GM12891 (cell line): ENCODE measurements at regions not wholly inside any gene's neighbourhood (a gene's known extent, or its start where the extent isn't known, plus 50 kb on each side); places are given as distances from the start of the nearest gene placed in this dataset.
"Not testable (repeated sequence)": the region's sequence is repeated elsewhere in the genome, so short reads cannot be mapped to it uniquely, and the experiment has no call there.

Experiments
- DNase-seq: peaks from one replicate; pipeline ENCODE4 v3.0.0; 2011; ENCODE audit warnings: low spot score; ENCODE audit not compliant: insufficient read length
- FAIRE-seq: peaks from 2 replicates; lab custom pipeline; 2011; peaks lifted over from hg19 to GRCh38; lab: Jason Lieb, UNC
- PAX5 ChIP-seq: IDR thresholded peaks from 2 replicates; pipeline ENCODE4 v1.6.1; 2011; ENCODE audit warnings: low read length, moderate library complexity, mild to moderate bottlenecking; ENCODE audit not compliant: insufficient read depth, severe bottlenecking
- POLR2A ChIP-seq: IDR thresholded peaks from 2 replicates; pipeline ENCODE4 v1.6.1; 2011; ENCODE audit warnings: low read depth, low read length, control low read depth
- POLR2AphosphoS5 ChIP-seq: IDR thresholded peaks from 2 replicates; pipeline ENCODE4 v1.6.1; 2011; ENCODE audit warnings: low read depth, low read length, control low read depth
- POU2F2 ChIP-seq: IDR thresholded peaks from 2 replicates; pipeline ENCODE4 v1.6.1; 2011; ENCODE audit warnings: low read depth, mild to moderate bottlenecking, control low read depth, low read length, moderate library complexity
- SPI1 ChIP-seq: IDR thresholded peaks from 2 replicates; pipeline ENCODE4 v1.6.1; 2011; ENCODE audit warnings: low read depth, low read length, control low read depth
- TAF1 ChIP-seq: IDR thresholded peaks from 2 replicates; pipeline ENCODE4 v1.6.1; 2011; ENCODE audit warnings: low read depth, low read length, control low read depth

DNA sequence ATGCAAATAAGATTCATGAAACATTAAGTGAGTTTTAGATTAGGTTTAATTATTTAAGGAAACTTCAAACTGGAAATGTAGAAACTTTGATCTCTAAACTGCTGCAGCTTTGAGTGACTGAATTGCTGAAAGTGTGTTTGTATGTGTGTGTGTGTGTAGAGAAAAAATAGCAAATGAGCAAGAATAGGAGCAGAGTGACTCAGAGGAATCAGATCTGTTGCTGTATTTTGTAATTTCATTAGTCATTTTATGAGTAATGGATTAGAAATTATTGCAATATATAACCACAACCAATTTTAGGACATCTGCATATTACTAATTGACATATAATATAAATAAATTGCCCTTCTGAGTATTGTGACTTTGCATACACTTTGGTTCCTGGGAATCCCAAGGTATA is 52.8 kb upstream of the SLC9A9 start:
- no peak for DNase-seq
- FAIRE-seq: no peak
- no peak for TF ChIP-seq POU2F2
- no peak for TF ChIP-seq POLR2A
- no peak for TF ChIP-seq PAX5
- no peak for TF ChIP-seq POLR2AphosphoS5
- TF ChIP-seq SPI1: no peak
- no peak for TF ChIP-seq TAF1

- FAIRE-seq: peak; percentile 71
- DNase-seq: no peak
- TF ChIP-seq TAF1: no peak
- TF ChIP-seq POLR2A: no peak
- TF ChIP-seq SPI1: no peak
- TF ChIP-seq PAX5: no peak
- TF ChIP-seq POLR2AphosphoS5: no peak
- TF ChIP-seq POU2F2: no peak
Measured at GRCh38 chr3:143902210-143902609, 53.9 kb upstream of the SLC9A9 start.

GRCh38 chr3:143910756-143911155 is 60.9 kb upstream of the DIPK2A start:
- no peak for FAIRE-seq

GRCh38 chr3:143914257-143914656 is 57.4 kb upstream of the DIPK2A start:
- FAIRE-seq (no peak), DNase-seq (no peak)
- no peak for TF ChIP-seq POU2F2
- TF ChIP-seq POLR2A: no peak
- no peak for TF ChIP-seq POLR2AphosphoS5

More at GRCh38 chr3:143910756-143911155, 60.9 kb upstream of the DIPK2A start:
- no peak for TF ChIP-seq TAF1
- DNase-seq: no peak

DNA sequence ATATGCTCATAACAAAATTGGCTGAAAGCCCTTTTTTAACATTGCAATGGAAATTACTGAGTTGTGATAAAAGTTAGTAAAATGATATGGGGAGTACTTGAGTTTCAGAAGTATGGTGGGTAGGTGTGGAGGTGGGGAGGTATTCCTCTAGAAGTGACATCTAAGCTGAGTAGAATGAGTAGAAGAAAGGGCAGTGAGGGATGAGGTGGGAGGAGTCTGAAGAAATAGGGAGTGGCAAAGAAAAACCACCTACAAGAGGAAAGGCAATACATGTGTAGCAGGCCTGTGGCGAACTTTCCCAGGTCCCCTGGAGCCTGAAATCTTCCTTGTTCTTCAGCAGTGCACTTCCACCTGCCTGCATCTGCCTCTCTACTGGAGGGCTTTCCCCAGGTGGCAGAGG is 52.8 kb upstream of the DIPK2A start:
- DNase-seq (no peak), FAIRE-seq (no peak)
- TF ChIP-seq POLR2A (no peak), TAF1 (no peak), SPI1 (no peak), PAX5 (no peak), POU2F2 (no peak), POLR2AphosphoS5 (no peak)

DNA sequence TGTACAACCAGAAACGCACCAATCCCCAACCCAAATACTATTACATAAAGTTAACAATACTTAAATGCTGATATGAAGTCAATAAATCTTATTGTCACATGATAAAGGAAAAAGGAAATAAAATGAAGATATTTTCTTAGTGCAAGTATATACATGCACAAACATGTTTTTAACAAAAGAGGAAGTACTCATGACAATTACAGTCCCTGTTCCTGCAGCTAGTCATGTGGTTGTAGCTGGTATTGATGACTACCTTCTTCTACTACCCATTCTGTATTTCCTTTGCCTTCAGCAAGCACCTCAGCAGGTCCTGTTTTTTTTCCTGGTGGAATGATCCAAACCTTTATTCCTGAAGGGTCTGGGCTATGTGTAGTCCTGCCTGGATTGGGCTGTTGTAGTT is 50.4 kb upstream of the DIPK2A start:
- peak; percentile 43 for TF ChIP-seq SPI1
- peak; percentile 47 for FAIRE-seq
- DNase-seq: not testable (repeated sequence)
